Islet of Langerhans (tissue), 1 donor: ENCODE measurements at regions not wholly inside any gene's neighbourhood (a gene's known extent, or its start where the extent isn't known, plus 50 kb on each side); places are given as distances from the start of the nearest gene placed in this dataset.

Source experiments
- FAIRE-seq: peaks from one replicate; lab custom pipeline; 2011; peaks lifted over from hg19 to GRCh38; lab: Jason Lieb, UNC

- no peak for FAIRE-seq
Observed at GRCh38 chr10:111993872-111994426, 189.6 kb downstream of the GPAM start.

- no peak for FAIRE-seq
Observed at GRCh38 chr10:111996103-111996502, 187.5 kb downstream of the GPAM start.

GRCh38 chr10:111998728-111999127 is 184.8 kb downstream of the GPAM start:
- FAIRE-seq: no peak

GRCh38 chr10:111999205-111999914 is 184.2 kb downstream of the GPAM start:
- no peak for FAIRE-seq

- no peak for FAIRE-seq
Observed at GRCh38 chr10:111999915-112000302, 183.7 kb downstream of the GPAM start.

GRCh38 chr10:112000466-112000865 is 183.1 kb downstream of the GPAM start:
- no peak for FAIRE-seq

- no peak for FAIRE-seq
Observed at GRCh38 chr10:112002206-112002605, 181.4 kb downstream of the GPAM start.

GRCh38 chr10:112004075-112004474 is 179.5 kb downstream of the GPAM start:
- no peak for FAIRE-seq

- no peak for FAIRE-seq
Observed at GRCh38 chr10:112005044-112005443, 178.5 kb downstream of the GPAM start.

GRCh38 chr10:112006407-112006806 is 177.2 kb downstream of the GPAM start:
- FAIRE-seq: no peak

GRCh38 chr10:112006831-112007230 is 176.7 kb downstream of the GPAM start:
- FAIRE-seq: no peak

- FAIRE-seq: no peak
Observed at GRCh38 chr10:112022196-112022595, 161.4 kb downstream of the GPAM start.

GRCh38 chr10:112024079-112024478 is 159.5 kb downstream of the GPAM start:
- no peak for FAIRE-seq

- no peak for FAIRE-seq
Observed at GRCh38 chr10:112025228-112025627, 158.3 kb downstream of the GPAM start.

GRCh38 chr10:112026438-112026837 is 157.1 kb downstream of the GPAM start:
- FAIRE-seq: no peak

GRCh38 chr10:112027731-112028280 is 155.8 kb downstream of the GPAM start:
- no peak for FAIRE-seq

- peak; percentile 9 for FAIRE-seq
Observed at GRCh38 chr10:112030431-112030830, 153.1 kb downstream of the GPAM start.

GRCh38 chr10:112039823-112040222 is 143.7 kb downstream of the GPAM start:
- no peak for FAIRE-seq

GRCh38 chr10:112040696-112041095 is 142.9 kb downstream of the GPAM start:
- no peak for FAIRE-seq

- FAIRE-seq: no peak
Observed at GRCh38 chr10:112045938-112046337, 137.6 kb downstream of the GPAM start.

- FAIRE-seq: no peak
Observed at GRCh38 chr10:112047674-112048073, 135.9 kb downstream of the GPAM start.

GRCh38 chr10:112052166-112052565 is 131.4 kb downstream of the GPAM start:
- no peak for FAIRE-seq

GRCh38 chr10:112053895-112054294 is 129.7 kb downstream of the GPAM start:
- no peak for FAIRE-seq

- FAIRE-seq: no peak
Observed at GRCh38 chr10:112054516-112054915, 129.0 kb downstream of the GPAM start.
